ENCODE measurements at regions not wholly inside any gene's neighbourhood (a gene's known extent, or its start where the extent isn't known, plus 50 kb on each side); places are given as distances from the start of the nearest gene placed in this dataset.
A peak's percentile ranks its signal among the peaks of the same experiment; 100 is the strongest.
"Not testable (repeated sequence)": the region's sequence is repeated elsewhere in the genome, so short reads cannot be mapped to it uniquely, and the experiment has no call there.

DNA sequence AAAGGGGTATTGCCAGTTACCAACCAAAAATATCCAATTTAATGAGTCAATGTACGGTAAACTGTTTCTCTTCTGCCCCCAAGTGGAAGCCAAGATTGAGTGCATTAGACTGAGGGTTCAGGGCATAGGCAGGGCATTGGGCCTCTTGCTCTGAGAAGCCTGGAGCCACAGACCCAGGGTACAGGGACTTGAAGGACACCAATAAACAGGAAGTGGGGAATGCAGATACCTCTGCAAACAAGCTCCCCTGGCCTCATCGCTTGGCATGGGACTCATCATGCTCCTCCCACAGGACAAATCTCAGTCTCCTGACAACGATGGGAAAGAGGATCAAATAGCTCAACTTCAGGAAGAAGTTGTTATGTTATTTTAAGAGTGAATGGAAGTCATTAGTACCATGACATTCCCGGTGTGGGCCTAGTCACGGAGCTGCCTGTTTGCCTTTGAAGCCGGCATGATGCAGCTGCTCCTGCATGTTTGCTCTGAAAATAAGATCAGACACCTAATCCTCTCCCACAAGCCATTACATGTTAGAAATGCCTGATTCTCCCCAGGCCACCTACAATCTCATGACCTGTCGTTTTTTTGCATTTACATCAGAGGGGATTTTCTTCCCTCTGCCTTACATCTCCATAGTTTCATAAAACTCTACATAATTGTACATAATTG is 224.2 kb downstream of the RCHY1 start:
- no CpG with 5 or more reads among the region's 7 CpGs for WGBS (ENCODE audit: insufficient coverage, insufficient read length)
- Histone ChIP-seq H3K27ac (ENCODE audit: low read length) (no peak overlapping the region), H3K36me3 (ENCODE audit: control insufficient read depth, insufficient read depth, low read length) (no peaks in the 10 kb centered on the region), H3K4me1 (ENCODE audit: control insufficient read depth, insufficient read depth, low read length) (no peaks in the 10 kb centered on the region), H3K27me3 (ENCODE audit: control insufficient read depth, insufficient read depth, low read length) (no peaks in the 10 kb centered on the region), H3K9me3 (ENCODE audit: control insufficient read depth, insufficient read depth, low read length) (no peaks in the 10 kb centered on the region), H3K4me3 (ENCODE audit: low read length) (no peak overlapping the region)
- peak; percentile 41 for DNase-seq (ENCODE audit: low read depth, low spot score)

GRCh38 chr4:75287738-75288517 is 226.3 kb downstream of the RCHY1 start:
- DNase-seq (ENCODE audit: low read depth, low spot score): no peak
- H3K36me3 ChIP-seq (ENCODE audit: control insufficient read depth, insufficient read depth, low read length): no peaks in the 10 kb centered on the region
- no CpG with 5 or more reads among the region's 8 CpGs for WGBS (ENCODE audit: insufficient coverage, insufficient read length)
- H3K27ac ChIP-seq (ENCODE audit: low read length): no peak overlapping the region
- H3K4me3 ChIP-seq (ENCODE audit: low read length): no peak overlapping the region
- no peaks in the 10 kb centered on the region for H3K27me3 ChIP-seq (ENCODE audit: control insufficient read depth, insufficient read depth, low read length)
- no peaks in the 10 kb centered on the region for H3K9me3 ChIP-seq (ENCODE audit: control insufficient read depth, insufficient read depth, low read length)
- no peaks in the 10 kb centered on the region for H3K4me1 ChIP-seq (ENCODE audit: control insufficient read depth, insufficient read depth, low read length)

GRCh38 chr4:75285837-75286236 is 228.4 kb downstream of the RCHY1 start:
- Histone ChIP-seq H3K4me1 (ENCODE audit: control insufficient read depth, insufficient read depth, low read length) (no peaks in the 10 kb centered on the region), H3K9me3 (ENCODE audit: control insufficient read depth, insufficient read depth, low read length) (no peaks in the 10 kb centered on the region), H3K4me3 (ENCODE audit: low read length) (no peak overlapping the region), H3K27me3 (ENCODE audit: control insufficient read depth, insufficient read depth, low read length) (no peaks in the 10 kb centered on the region), H3K27ac (ENCODE audit: low read length) (no peak overlapping the region), H3K36me3 (ENCODE audit: control insufficient read depth, insufficient read depth, low read length) (no peaks in the 10 kb centered on the region)
- no CpG with 5 or more reads among the region's 2 CpGs for WGBS (ENCODE audit: insufficient coverage, insufficient read length)
- DNase-seq (ENCODE audit: low read depth, low spot score): no peak

GRCh38 chr4:75284831-75285230 is 229.4 kb downstream of the RCHY1 start:
- Histone ChIP-seq H3K27ac (ENCODE audit: low read length) (no peak overlapping the region), H3K27me3 (ENCODE audit: control insufficient read depth, insufficient read depth, low read length) (no peaks in the 10 kb centered on the region), H3K4me3 (ENCODE audit: low read length) (no peak overlapping the region), H3K4me1 (ENCODE audit: control insufficient read depth, insufficient read depth, low read length) (no peaks in the 10 kb centered on the region), H3K9me3 (ENCODE audit: control insufficient read depth, insufficient read depth, low read length) (no peaks in the 10 kb centered on the region), H3K36me3 (ENCODE audit: control insufficient read depth, insufficient read depth, low read length) (no peaks in the 10 kb centered on the region)
- DNase-seq (ENCODE audit: low read depth, low spot score): no peak

DNA sequence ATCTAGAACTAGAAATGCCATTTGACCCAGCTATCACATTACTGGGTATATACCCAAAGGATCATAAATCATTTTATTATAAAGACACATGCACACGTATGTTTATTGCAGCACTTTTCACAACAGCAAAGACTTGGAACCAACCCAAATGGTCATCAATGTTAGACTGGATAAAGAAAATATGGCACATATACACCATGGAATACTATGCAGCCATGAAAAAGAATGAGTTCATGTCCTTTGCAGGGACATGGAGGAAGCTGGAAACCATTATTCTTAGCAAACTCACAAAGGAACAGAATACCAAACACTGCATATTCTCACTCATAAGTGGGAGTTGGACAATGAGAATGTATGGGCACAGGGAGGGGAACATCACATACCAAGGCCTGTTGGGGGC is 233.7 kb downstream of the RCHY1 start:
- WGBS (ENCODE audit: insufficient coverage, insufficient read length): no CpG with 5 or more reads among the region's 1 CpG
- H3K36me3 ChIP-seq (ENCODE audit: control insufficient read depth, insufficient read depth, low read length); DNase-seq (ENCODE audit: low read depth, low spot score); H3K9me3 ChIP-seq (ENCODE audit: control insufficient read depth, insufficient read depth, low read length); H3K4me3 ChIP-seq (ENCODE audit: low read length); H3K27me3 ChIP-seq (ENCODE audit: control insufficient read depth, insufficient read depth, low read length); H3K4me1 ChIP-seq (ENCODE audit: control insufficient read depth, insufficient read depth, low read length); H3K27ac ChIP-seq (ENCODE audit: low read length): not testable (repeated sequence)

- DNase-seq (ENCODE audit: low read depth, low spot score): no peak
- Histone ChIP-seq H3K4me3 (ENCODE audit: low read length) (no peak overlapping the region), H3K27me3 (ENCODE audit: control insufficient read depth, insufficient read depth, low read length) (no peaks in the 10 kb centered on the region), H3K36me3 (ENCODE audit: control insufficient read depth, insufficient read depth, low read length) (no peaks in the 10 kb centered on the region), H3K4me1 (ENCODE audit: control insufficient read depth, insufficient read depth, low read length) (peaks cover 1% of the 10 kb centered on the region; the same call in 1 of the 2 replicates), H3K27ac (ENCODE audit: low read length) (no peak overlapping the region), H3K9me3 (ENCODE audit: control insufficient read depth, insufficient read depth, low read length) (no peaks in the 10 kb centered on the region)
- WGBS (ENCODE audit: insufficient coverage, insufficient read length): no CpG with 5 or more reads among the region's 2 CpGs
Observed at GRCh38 chr4:75259306-75259705, 254.9 kb downstream of the RCHY1 start.

GRCh38 chr4:75255261-75255660 is 258.9 kb downstream of the RCHY1 start:
- no peaks in the 10 kb centered on the region for H3K36me3 ChIP-seq (ENCODE audit: control insufficient read depth, insufficient read depth, low read length)
- H3K27ac ChIP-seq (ENCODE audit: low read length): no peak overlapping the region
- WGBS (ENCODE audit: insufficient coverage, insufficient read length): no CpG with 5 or more reads among the region's 4 CpGs
- no peak for DNase-seq (ENCODE audit: low read depth, low spot score)
- H3K4me1 ChIP-seq (ENCODE audit: control insufficient read depth, insufficient read depth, low read length): peaks cover 1% of the 10 kb centered on the region; the same call in 1 of the 2 replicates
- H3K27me3 ChIP-seq (ENCODE audit: control insufficient read depth, insufficient read depth, low read length): no peaks in the 10 kb centered on the region
- no peak overlapping the region for H3K4me3 ChIP-seq (ENCODE audit: low read length)
- no peaks in the 10 kb centered on the region for H3K9me3 ChIP-seq (ENCODE audit: control insufficient read depth, insufficient read depth, low read length)

- Histone ChIP-seq H3K9me3 (ENCODE audit: control insufficient read depth, insufficient read depth, low read length) (no peaks in the 10 kb centered on the region), H3K4me1 (ENCODE audit: control insufficient read depth, insufficient read depth, low read length) (no peaks in the 10 kb centered on the region), H3K36me3 (ENCODE audit: control insufficient read depth, insufficient read depth, low read length) (no peaks in the 10 kb centered on the region), H3K27ac (ENCODE audit: low read length) (no peak overlapping the region), H3K4me3 (ENCODE audit: low read length) (no peak overlapping the region), H3K27me3 (ENCODE audit: control insufficient read depth, insufficient read depth, low read length) (no peaks in the 10 kb centered on the region)
- no peak for DNase-seq (ENCODE audit: low read depth, low spot score)
- WGBS (ENCODE audit: insufficient coverage, insufficient read length): no CpG with 5 or more reads among the region's 6 CpGs
Observed at GRCh38 chr4:75254745-75255144, 259.5 kb downstream of the RCHY1 start.

GRCh38 chr4:75253094-75253493 is 261.1 kb downstream of the RCHY1 start:
- WGBS (ENCODE audit: insufficient coverage, insufficient read length): no CpG with 5 or more reads among the region's 4 CpGs
- not testable (repeated sequence) for DNase-seq (ENCODE audit: low read depth, low spot score); H3K27me3 ChIP-seq (ENCODE audit: control insufficient read depth, insufficient read depth, low read length); H3K4me1 ChIP-seq (ENCODE audit: control insufficient read depth, insufficient read depth, low read length); H3K4me3 ChIP-seq (ENCODE audit: low read length); H3K9me3 ChIP-seq (ENCODE audit: control insufficient read depth, insufficient read depth, low read length); H3K36me3 ChIP-seq (ENCODE audit: control insufficient read depth, insufficient read depth, low read length); H3K27ac ChIP-seq (ENCODE audit: low read length)

DNA sequence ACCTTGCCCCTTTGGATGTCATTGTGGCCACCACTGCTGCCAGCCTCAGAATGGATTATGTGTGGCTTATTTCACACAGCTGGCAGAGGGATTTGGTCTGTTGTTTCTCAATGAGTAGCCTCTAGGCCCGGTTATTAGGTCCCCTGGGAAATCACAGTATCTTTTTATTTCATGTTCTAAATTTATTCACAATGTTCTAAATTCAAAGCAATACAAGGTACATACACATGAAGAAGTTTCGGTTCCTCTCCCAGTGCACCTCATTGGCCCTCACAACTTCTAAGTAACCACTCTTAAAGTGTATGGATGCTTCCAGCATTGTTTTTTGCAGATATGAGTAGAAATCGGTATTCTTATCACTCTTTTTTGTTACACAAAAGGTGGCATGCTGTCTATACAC is 262.7 kb downstream of the RCHY1 start:
- H3K36me3 ChIP-seq (ENCODE audit: control insufficient read depth, insufficient read depth, low read length): no peaks in the 10 kb centered on the region
- H3K27ac ChIP-seq (ENCODE audit: low read length): no peak overlapping the region
- H3K27me3 ChIP-seq (ENCODE audit: control insufficient read depth, insufficient read depth, low read length): no peaks in the 10 kb centered on the region
- DNase-seq (ENCODE audit: low read depth, low spot score): no peak
- H3K9me3 ChIP-seq (ENCODE audit: control insufficient read depth, insufficient read depth, low read length): no peaks in the 10 kb centered on the region
- H3K4me3 ChIP-seq (ENCODE audit: low read length): no peak overlapping the region
- H3K4me1 ChIP-seq (ENCODE audit: control insufficient read depth, insufficient read depth, low read length): no peaks in the 10 kb centered on the region
- WGBS (ENCODE audit: insufficient coverage, insufficient read length): no CpG with 5 or more reads among the region's 3 CpGs

GRCh38 chr4:75249739-75250138 is 264.5 kb downstream of the RCHY1 start:
- Histone ChIP-seq H3K36me3 (ENCODE audit: control insufficient read depth, insufficient read depth, low read length) (no peaks in the 10 kb centered on the region), H3K27me3 (ENCODE audit: control insufficient read depth, insufficient read depth, low read length) (no peaks in the 10 kb centered on the region), H3K4me3 (ENCODE audit: low read length) (no peak overlapping the region), H3K4me1 (ENCODE audit: control insufficient read depth, insufficient read depth, low read length) (no peaks in the 10 kb centered on the region), H3K9me3 (ENCODE audit: control insufficient read depth, insufficient read depth, low read length) (no peaks in the 10 kb centered on the region), H3K27ac (ENCODE audit: low read length) (no peak overlapping the region)
- no peak for DNase-seq (ENCODE audit: low read depth, low spot score)
- no CpG with 5 or more reads among the region's 2 CpGs for WGBS (ENCODE audit: insufficient coverage, insufficient read length)

Data from iPS DF 6.9 (cell line).